ENCODE measurements at regions not wholly inside any gene's neighbourhood (a gene's known extent, or its start where the extent isn't known, plus 50 kb on each side); places are given as distances from the start of the nearest gene placed in this dataset.

GRCh38 chr9:73844135-73844534, 653.0 kb upstream of the RORB start:
- Histone ChIP-seq H3K27me3 (ENCODE audit: insufficient read depth, low read length) (no peaks in the 10 kb centered on the region), H3K4me3 (ENCODE audit: low read depth, low read length, poor library complexity, severe bottlenecking) (no peak overlapping the region), H2AFZ (ENCODE audit: low read length) (no peak overlapping the region), H3K79me2 (ENCODE audit: insufficient read depth, low read length) (no peaks in the 10 kb centered on the region), H3K4me2 (ENCODE audit: low read length) (no peak overlapping the region), H3F3A (ENCODE audit: insufficient read depth, low read length) (no peaks in the 10 kb centered on the region), H3K9me2 (ENCODE audit: low read depth, low read length) (no peaks in the 10 kb centered on the region), H3K9ac (ENCODE audit: low read length) (no peak overlapping the region), H3K27ac (ENCODE audit: low read depth, low read length, poor library complexity, severe bottlenecking) (no peak overlapping the region), H3K36me3 (ENCODE audit: insufficient read depth, low read length) (no peaks in the 10 kb centered on the region), H3K4me1 (ENCODE audit: insufficient read depth, low read length, severe bottlenecking) (no peaks in the 10 kb centered on the region), H3K9me3 (ENCODE audit: low read length) (no peaks in the 10 kb centered on the region), H4K20me1 (ENCODE audit: insufficient read depth, low read length) (no peaks in the 10 kb centered on the region)
- TF ChIP-seq EZH2 (IDR thresholded peaks at IDR 0.05; ENCODE audit: borderline replicate concordance, low read length) (no peak), CTCF (IDR thresholded peaks at IDR 0.05; ENCODE audit: low read length) (no peak)

- no peak overlapping the region for H2AFZ ChIP-seq (ENCODE audit: low read length)
- H3K4me2 ChIP-seq (ENCODE audit: low read length): no peak overlapping the region
- H3K27ac ChIP-seq (ENCODE audit: low read depth, low read length, poor library complexity, severe bottlenecking): no peak overlapping the region
- H3F3A ChIP-seq (ENCODE audit: insufficient read depth, low read length): no peaks in the 10 kb centered on the region
- TF ChIP-seq EZH2 (IDR thresholded peaks at IDR 0.05; ENCODE audit: borderline replicate concordance, low read length) (no peak), CTCF (IDR thresholded peaks at IDR 0.05; ENCODE audit: low read length) (no peak)
- H3K9me2 ChIP-seq (ENCODE audit: low read depth, low read length): no peaks in the 10 kb centered on the region
- H3K9ac ChIP-seq (ENCODE audit: low read length): no peak overlapping the region
- no peaks in the 10 kb centered on the region for H3K27me3 ChIP-seq (ENCODE audit: insufficient read depth, low read length)
- H4K20me1 ChIP-seq (ENCODE audit: insufficient read depth, low read length): no peaks in the 10 kb centered on the region
- no peaks in the 10 kb centered on the region for H3K9me3 ChIP-seq (ENCODE audit: low read length)
- no peaks in the 10 kb centered on the region for H3K36me3 ChIP-seq (ENCODE audit: insufficient read depth, low read length)
- H3K4me1 ChIP-seq (ENCODE audit: insufficient read depth, low read length, severe bottlenecking): no peaks in the 10 kb centered on the region
- no peak overlapping the region for H3K4me3 ChIP-seq (ENCODE audit: low read depth, low read length, poor library complexity, severe bottlenecking)
- no peaks in the 10 kb centered on the region for H3K79me2 ChIP-seq (ENCODE audit: insufficient read depth, low read length)
Measured at GRCh38 chr9:73845539-73845938, 651.6 kb upstream of the RORB start.

GRCh38 chr9:73845954-73846690, 651.0 kb upstream of the RORB start:
- Histone ChIP-seq H2AFZ (ENCODE audit: low read length) (no peak overlapping the region), H3K4me2 (ENCODE audit: low read length) (no peak overlapping the region)

More at GRCh38 chr9:73845954-73846690, 651.0 kb upstream of the RORB start:
- H3K36me3 ChIP-seq (ENCODE audit: insufficient read depth, low read length): no peaks in the 10 kb centered on the region
- H3K4me3 ChIP-seq (ENCODE audit: low read depth, low read length, poor library complexity, severe bottlenecking): no peak overlapping the region
- no peak overlapping the region for H3K9ac ChIP-seq (ENCODE audit: low read length)
- no peaks in the 10 kb centered on the region for H3K9me2 ChIP-seq (ENCODE audit: low read depth, low read length)
- H4K20me1 ChIP-seq (ENCODE audit: insufficient read depth, low read length): no peaks in the 10 kb centered on the region
- no peaks in the 10 kb centered on the region for H3F3A ChIP-seq (ENCODE audit: insufficient read depth, low read length)
- H3K27ac ChIP-seq (ENCODE audit: low read depth, low read length, poor library complexity, severe bottlenecking): no peak overlapping the region
- TF ChIP-seq CTCF (IDR thresholded peaks at IDR 0.05; ENCODE audit: low read length) (no peak), EZH2 (IDR thresholded peaks at IDR 0.05; ENCODE audit: borderline replicate concordance, low read length) (no peak)
- no peaks in the 10 kb centered on the region for H3K79me2 ChIP-seq (ENCODE audit: insufficient read depth, low read length)
- no peaks in the 10 kb centered on the region for H3K9me3 ChIP-seq (ENCODE audit: low read length)
- H3K4me1 ChIP-seq (ENCODE audit: insufficient read depth, low read length, severe bottlenecking): no peaks in the 10 kb centered on the region
- no peaks in the 10 kb centered on the region for H3K27me3 ChIP-seq (ENCODE audit: insufficient read depth, low read length)
